Astrocyte (in vitro differentiated cells and primary cell): ENCODE measurements at regions not wholly inside any gene's neighbourhood (a gene's known extent, or its start where the extent isn't known, plus 50 kb on each side); places are given as distances from the start of the nearest gene placed in this dataset.
"Not testable (repeated sequence)": the region's sequence is repeated elsewhere in the genome, so short reads cannot be mapped to it uniquely, and the experiment has no call there.

Experiments
- DNase-seq: peaks from one replicate; pipeline ENCODE4 v3.0.0-alpha.2; 2010; ENCODE audit warnings: low read depth
- FAIRE-seq: peaks from 2 replicates; lab custom pipeline; 2011; peaks lifted over from hg19 to GRCh38; lab: Jason Lieb, UNC
- H2AFZ ChIP-seq: 2 replicates; pipeline ENCODE4 v1.6.0; 2012; ENCODE audit warnings: low read depth, low read length, inconsistent platforms
- H3K27ac ChIP-seq: 2 replicates; pipeline ENCODE4 v1.5.1; 2011; ENCODE audit warnings: low read depth, low read length, inconsistent platforms
- H3K27me3 ChIP-seq: 2 replicates; pipeline ENCODE4 v1.6.0; 2011; ENCODE audit warnings: low read length, inconsistent platforms; ENCODE audit not compliant: insufficient read depth
- H3K36me3 ChIP-seq: 2 replicates; pipeline ENCODE4 v1.5.1; 2011; ENCODE audit warnings: low read length, inconsistent platforms; ENCODE audit not compliant: insufficient read depth
- H3K4me1 ChIP-seq: 2 replicates; pipeline ENCODE4 v1.5.1; 2011; ENCODE audit warnings: low read length, inconsistent platforms; ENCODE audit not compliant: insufficient read depth
- H3K4me2 ChIP-seq: 2 replicates; pipeline ENCODE4 v1.6.0; 2012; ENCODE audit warnings: low read length, inconsistent platforms
- H3K4me3 ChIP-seq: 2 replicates; pipeline ENCODE4 v1.5.1; 2011; ENCODE audit warnings: low read depth, mild to moderate bottlenecking, low read length, inconsistent platforms; ENCODE audit not compliant: insufficient read depth
- H3K79me2 ChIP-seq: 2 replicates; pipeline ENCODE4 v1.6.0; 2012; ENCODE audit warnings: mild to moderate bottlenecking, low read length, inconsistent platforms; ENCODE audit not compliant: insufficient read depth
- H3K9ac ChIP-seq: 2 replicates; pipeline ENCODE4 v1.6.0; 2012; ENCODE audit warnings: mild to moderate bottlenecking, low read length, inconsistent platforms
- H3K9me3 ChIP-seq: 2 replicates; pipeline ENCODE4 v1.5.1; 2012; ENCODE audit warnings: low read depth, mild to moderate bottlenecking, low read length, inconsistent platforms; ENCODE audit not compliant: insufficient read depth
- H4K20me1 ChIP-seq: 2 replicates; pipeline ENCODE4 v1.6.0; 2012; ENCODE audit warnings: low read length, inconsistent platforms; ENCODE audit not compliant: insufficient read depth
- H3K27ac Mint-ChIP-seq: one replicate; pipeline ENCODE4 v1.8.0; 2021; ENCODE audit warnings: mild to moderate bottlenecking, mixed read lengths; ENCODE audit not compliant: unreplicated experiment
- H3K27me3 Mint-ChIP-seq: one replicate; pipeline ENCODE4 v1.8.0; 2021; ENCODE audit warnings: low read depth, mixed read lengths; ENCODE audit not compliant: unreplicated experiment
- H3K36me3 Mint-ChIP-seq: one replicate; pipeline ENCODE4 v1.8.0; 2021; ENCODE audit warnings: low read depth, mixed read lengths; ENCODE audit not compliant: unreplicated experiment
- H3K4me1 Mint-ChIP-seq: one replicate; pipeline ENCODE4 v1.8.0; 2021; ENCODE audit warnings: low read depth, mixed read lengths; ENCODE audit not compliant: unreplicated experiment
- H3K4me3 Mint-ChIP-seq: one replicate; pipeline ENCODE4 v1.8.0; 2021; ENCODE audit warnings: mild to moderate bottlenecking, moderate library complexity, mixed read lengths; ENCODE audit not compliant: unreplicated experiment
- H3K9me3 Mint-ChIP-seq: one replicate; pipeline ENCODE4 v1.8.0; 2021; ENCODE audit warnings: mild to moderate bottlenecking, mixed read lengths; ENCODE audit not compliant: unreplicated experiment
- CTCF ChIP-seq: IDR thresholded peaks from 2 replicates; pipeline ENCODE4 v1.5.1; 2011; ENCODE audit warnings: low read depth, mild to moderate bottlenecking, inconsistent platforms, low read length, moderate library complexity; ENCODE audit not compliant: insufficient read depth
- EZH2 ChIP-seq: IDR thresholded peaks from 2 replicates; pipeline ENCODE4 v1.6.1; 2012; ENCODE audit warnings: mild to moderate bottlenecking, low read length, inconsistent platforms; ENCODE audit not compliant: insufficient read depth

GRCh38 chr12:131222329-131223139, 268.8 kb downstream of the ADGRD1 start:
- no peak for FAIRE-seq
- H3K9me3 ChIP-seq, result no peaks in the 10 kb centered on the region
- H3K4me2 ChIP-seq, result no peak overlapping the region
- H3K4me3 Mint-ChIP-seq, result no peak overlapping the region
- no peaks in the 10 kb centered on the region for H3K4me1 ChIP-seq
- no peaks in the 10 kb centered on the region for H3K36me3 ChIP-seq
- no peak overlapping the region for H2AFZ ChIP-seq
- peaks cover 3% of the 10 kb centered on the region for H3K27me3 Mint-ChIP-seq
- no peaks in the 10 kb centered on the region for H3K9me3 Mint-ChIP-seq
- peaks cover 4% of the 10 kb centered on the region for H3K27me3 ChIP-seq
- H3K79me2 ChIP-seq, result no peaks in the 10 kb centered on the region
- no peaks in the 10 kb centered on the region for H3K4me1 Mint-ChIP-seq
- no peak for DNase-seq
- no peaks in the 10 kb centered on the region for H4K20me1 ChIP-seq
- no peaks in the 10 kb centered on the region for H3K36me3 Mint-ChIP-seq
- no peak overlapping the region for H3K27ac Mint-ChIP-seq
- H3K27ac ChIP-seq, result no peak overlapping the region
- H3K4me3 ChIP-seq, result no peak overlapping the region
- TF ChIP-seq EZH2 (no peak), CTCF (no peak)
- H3K9ac ChIP-seq, result no peak overlapping the region

DNA sequence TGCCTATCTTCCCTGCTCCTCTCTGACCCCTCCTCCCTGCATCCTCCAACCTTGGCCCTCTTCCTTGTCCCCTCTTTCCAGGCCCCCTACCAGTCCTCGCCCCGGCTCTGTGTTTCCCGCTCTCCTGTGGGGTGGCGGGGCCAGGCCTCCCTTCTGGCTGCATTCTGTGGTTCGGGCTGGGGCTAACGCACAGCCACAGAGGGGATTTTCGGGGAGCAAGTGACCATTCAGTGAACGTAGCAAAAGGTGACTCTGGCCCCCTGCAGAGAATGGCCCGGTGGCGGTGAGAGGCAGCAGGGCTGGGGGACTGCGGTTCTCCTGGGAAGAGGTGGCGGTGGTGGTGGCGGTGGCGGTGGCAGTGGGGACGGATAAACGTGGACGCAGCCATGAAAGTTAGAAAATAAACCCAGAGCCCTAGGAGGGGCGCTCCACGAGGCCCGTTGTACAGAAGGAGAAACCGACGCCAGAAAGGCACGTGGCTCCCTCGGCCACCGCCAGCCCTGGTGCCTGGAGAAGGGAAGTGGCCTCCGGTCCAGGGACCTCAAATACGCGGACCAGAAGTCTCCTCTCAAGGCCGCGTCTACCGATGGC, 269.6 kb downstream of the ADGRD1 start:
- no peak overlapping the region for H3K4me3 ChIP-seq
- H2AFZ ChIP-seq, result no peak overlapping the region
- no peaks in the 10 kb centered on the region for H3K36me3 ChIP-seq
- H3K9me3 ChIP-seq, result no peaks in the 10 kb centered on the region
- no peaks in the 10 kb centered on the region for H3K79me2 ChIP-seq
- H3K9me3 Mint-ChIP-seq, result no peaks in the 10 kb centered on the region
- no peaks in the 10 kb centered on the region for H3K4me1 Mint-ChIP-seq
- H3K27ac Mint-ChIP-seq, result no peak overlapping the region
- no peaks in the 10 kb centered on the region for H3K36me3 Mint-ChIP-seq
- TF ChIP-seq CTCF (no peak), EZH2 (no peak)
- no peaks in the 10 kb centered on the region for H3K4me1 ChIP-seq
- peaks cover 3% of the 10 kb centered on the region for H3K27me3 ChIP-seq
- H3K4me2 ChIP-seq, result no peak overlapping the region
- no peak for FAIRE-seq
- no peak overlapping the region for H3K4me3 Mint-ChIP-seq
- no peak overlapping the region for H3K9ac ChIP-seq
- H3K27ac ChIP-seq, result no peak overlapping the region
- peaks cover 2% of the 10 kb centered on the region for H3K27me3 Mint-ChIP-seq
- H4K20me1 ChIP-seq, result no peaks in the 10 kb centered on the region
- no peak for DNase-seq

- Histone ChIP-seq H3K36me3 (no peaks in the 10 kb centered on the region), H2AFZ (no peak overlapping the region), H3K9ac (no peak overlapping the region), H3K9me3 (no peaks in the 10 kb centered on the region), H3K27ac (no peak overlapping the region), H3K4me3 (no peak overlapping the region), H4K20me1 (no peaks in the 10 kb centered on the region), H3K4me1 (no peaks in the 10 kb centered on the region), H3K4me2 (no peak overlapping the region), H3K27me3 (no peaks in the 10 kb centered on the region), H3K79me2 (no peaks in the 10 kb centered on the region)
- no peak for TF ChIP-seq EZH2
- no peak for TF ChIP-seq CTCF
- H3K9me3 Mint-ChIP-seq, result no peaks in the 10 kb centered on the region
- H3K27me3 Mint-ChIP-seq, result no peaks in the 10 kb centered on the region
- no peak for FAIRE-seq
- H3K4me1 Mint-ChIP-seq, result no peaks in the 10 kb centered on the region
- H3K27ac Mint-ChIP-seq, result no peak overlapping the region
- H3K36me3 Mint-ChIP-seq, result no peaks in the 10 kb centered on the region
- no peak for DNase-seq
- H3K4me3 Mint-ChIP-seq, result no peak overlapping the region
These were observed 270.1 kb downstream of the ADGRD1 start for GRCh38 chr12:131223791-131224225.

- not testable (repeated sequence) for H3K27me3 ChIP-seq, H3K27me3 Mint-ChIP-seq, H3K4me3 Mint-ChIP-seq, H3K9me3 ChIP-seq, H3K9me3 Mint-ChIP-seq, FAIRE-seq, H3K79me2 ChIP-seq, H3K27ac ChIP-seq, H3K4me3 ChIP-seq, H3K9ac ChIP-seq, H3K36me3 ChIP-seq, H4K20me1 ChIP-seq, H3K4me1 Mint-ChIP-seq, H2AFZ ChIP-seq, H3K4me1 ChIP-seq, H3K36me3 Mint-ChIP-seq, DNase-seq, H3K4me2 ChIP-seq, H3K27ac Mint-ChIP-seq
These were observed 270.7 kb downstream of the ADGRD1 start for GRCh38 chr12:131224226-131225065.
